CD4-positive, alpha-beta T cell (primary cell): ENCODE measurements at regions not wholly inside any gene's neighbourhood (a gene's known extent, or its start where the extent isn't known, plus 50 kb on each side); places are given as distances from the start of the nearest gene placed in this dataset.

ENCODE experiments used
- ATAC-seq: fragments of 200-7000 bp; cut with Tn5 transposase; one replicate; pipeline ENCODE4 v1.10.0; 2022; ENCODE audit warnings: mild to moderate bottlenecking; ENCODE audit not compliant: poor library complexity
- CTCF ChIA-PET: fragments of 350-600 bp; sonication (Branson Sonifier 250); formaldehyde crosslinking; loops from one replicate; lab custom pipeline; 2021; ENCODE audit warnings: antibody characterized with exemption, inconsistent platforms; lab: Charles Lee
- POLR2A ChIA-PET: fragments of 350-600 bp; sonication (Branson Sonifier 250); formaldehyde crosslinking; loops from one replicate; lab custom pipeline; 2021; ENCODE audit warnings: antibody characterized with exemption, inconsistent platforms; lab: Charles Lee
- DNase-seq, 14 experiments: peaks; one replicate each; pipeline ENCODE4 v3.0.0-alpha.2; 2013 to 2020; ENCODE audit warnings: mixed read lengths in 2 of 14
- H3K27ac ChIP-seq, 2 donors: one replicate each; pipeline versions ENCODE4 v1.5.1 to v1.7.0; 2013; ENCODE audit warnings: low read length in 2 of 2, low read depth in 1 of 2, mild to moderate bottlenecking in 1 of 2
- H3K27me3 ChIP-seq, 2 experiments: 1 replicate in 1 of 2; 2 replicates in 1 of 2; pipeline versions ENCODE4 v1.6.1 to v1.7.0; 2013; ENCODE audit warnings: low read length in 2 of 2, control low read depth in 1 of 2, mild to moderate bottlenecking in 1 of 2, moderate library complexity in 1 of 2; ENCODE audit not compliant: insufficient read depth in 2 of 2, control insufficient read depth in 1 of 2
- H3K36me3 ChIP-seq: one replicate; pipeline ENCODE4 v1.6.1; 2013; ENCODE audit warnings: low read length, control low read depth; ENCODE audit not compliant: insufficient read depth
- H3K4me1 ChIP-seq: one replicate; pipeline ENCODE4 v1.6.1; 2013; ENCODE audit warnings: low read length, control low read depth; ENCODE audit not compliant: insufficient read depth
- H3K4me3 ChIP-seq: one replicate; pipeline ENCODE4 v1.5.1; 2013; ENCODE audit warnings: mild to moderate bottlenecking, low read length, moderate library complexity
- H3K9me3 ChIP-seq, 2 experiments: 1 replicate in 1 of 2; 2 replicates in 1 of 2; pipeline versions ENCODE4 v1.6.1 to v1.7.0; 2013; ENCODE audit warnings: low read length in 2 of 2, mild to moderate bottlenecking in 2 of 2, control low read depth in 1 of 2, moderate library complexity in 1 of 2; ENCODE audit not compliant: control insufficient read depth in 1 of 2, insufficient read depth in 1 of 2
- H3K27ac Mint-ChIP-seq: one replicate; pipeline ENCODE4 v1.8.0; 2020; ENCODE audit warnings: mixed read lengths
- H3K27me3 Mint-ChIP-seq: one replicate; pipeline ENCODE4 v1.8.0; 2021; ENCODE audit warnings: mixed read lengths
- H3K36me3 Mint-ChIP-seq: one replicate; pipeline ENCODE4 v1.8.0; 2021; ENCODE audit warnings: low read depth, mixed read lengths
- H3K4me1 Mint-ChIP-seq: one replicate; pipeline ENCODE4 v1.8.0; 2021; ENCODE audit warnings: low read depth, mixed read lengths
- H3K4me3 Mint-ChIP-seq: one replicate; pipeline ENCODE4 v1.8.0; 2020; ENCODE audit warnings: mild to moderate bottlenecking, mixed read lengths
- H3K9me3 Mint-ChIP-seq: one replicate; pipeline ENCODE4 v1.8.0; 2020; ENCODE audit warnings: mixed read lengths
- intact Hi-C, 2 experiments: fragments of 100-400 bp; cut with DNase I in 1 of 2; cut with micrococcal nuclease in 1 of 2; formaldehyde crosslinking; loops; one replicate each; pipeline versions ENCODE4 v1.15.1 to v1.9.0; 2023 to 2025; cut with DNase I, micrococcal nuclease
- TF ChIP-seq, protein P1 (sequence below): fragments of 200-600 bp; IDR thresholded peaks from one replicate; pipeline ENCODE4 v1.8.0; 2022; ENCODE audit warnings: antibody characterized with exemption, mild to moderate bottlenecking

DNA sequence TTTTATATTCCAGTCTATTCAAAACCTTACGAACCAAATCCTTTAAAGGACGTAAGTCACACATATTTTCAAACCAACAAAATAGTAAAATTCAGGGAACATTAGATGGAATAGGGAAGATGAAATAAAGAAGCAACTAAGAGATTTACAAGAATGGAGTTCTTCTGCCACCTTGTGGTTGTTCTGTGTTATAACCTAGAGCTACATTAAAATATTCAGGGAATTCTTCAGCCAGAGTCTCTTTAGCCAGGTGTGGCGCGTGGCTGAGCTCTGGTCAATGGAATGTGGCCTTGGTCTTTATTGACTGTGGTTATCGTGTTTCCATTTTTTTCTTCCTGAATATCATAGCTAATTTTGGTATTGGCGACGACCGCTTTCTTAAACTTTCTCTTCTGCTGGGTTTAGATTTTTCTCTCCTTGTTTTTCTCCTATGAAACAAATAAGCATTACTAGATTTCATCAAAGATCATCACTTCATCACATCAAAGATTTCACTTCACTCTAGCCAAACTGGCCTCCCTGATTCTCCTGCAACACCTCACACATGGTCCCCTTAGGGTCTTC lies 221.3 kb downstream of the MRPL39 start:
- H3K9me3 Mint-ChIP-seq, result no peaks in the 10 kb centered on the region
- Histone ChIP-seq H3K4me1 (no peaks in the 10 kb centered on the region), H3K27me3 (no peaks in the 10 kb centered on the region), H3K4me3 (no peak overlapping the region), H3K36me3 (no peaks in the 10 kb centered on the region), H3K27ac (no peak overlapping the region), H3K9me3 (no peaks in the 10 kb centered on the region)
- H3K4me3 Mint-ChIP-seq, result no peak overlapping the region
- no peaks in the 10 kb centered on the region for H3K36me3 Mint-ChIP-seq
- intact Hi-C loops, result loop anchor here (2.0 to 5.0 kb wide), 2 partner anchors 1531 to 1534 kb away; no protein-coding TSS in a partner anchor
- no peak for ATAC-seq
- H3K27me3 Mint-ChIP-seq, result peaks cover 5% of the 10 kb centered on the region
- DNase-seq, result peak in 4 of 14 experiments; percentile 4 to 65 (median 52)
- ChIA-PET POLR2A (interaction anchor here (0.6 kb wide), 1 partner anchor 10 kb away, joined by 3 read pairs; no protein-coding TSS in a partner anchor), CTCF (interaction anchor here (0.9 to 1.1 kb wide), 3 partner anchors 9 to 20 kb away, joined by 3 to 4 read pairs (median 3); no protein-coding TSS in a partner anchor)
- peaks cover 11% of the 10 kb centered on the region for H3K4me1 Mint-ChIP-seq
- H3K27ac Mint-ChIP-seq, result no peak overlapping the region
- TF ChIP-seq, protein P1, sequence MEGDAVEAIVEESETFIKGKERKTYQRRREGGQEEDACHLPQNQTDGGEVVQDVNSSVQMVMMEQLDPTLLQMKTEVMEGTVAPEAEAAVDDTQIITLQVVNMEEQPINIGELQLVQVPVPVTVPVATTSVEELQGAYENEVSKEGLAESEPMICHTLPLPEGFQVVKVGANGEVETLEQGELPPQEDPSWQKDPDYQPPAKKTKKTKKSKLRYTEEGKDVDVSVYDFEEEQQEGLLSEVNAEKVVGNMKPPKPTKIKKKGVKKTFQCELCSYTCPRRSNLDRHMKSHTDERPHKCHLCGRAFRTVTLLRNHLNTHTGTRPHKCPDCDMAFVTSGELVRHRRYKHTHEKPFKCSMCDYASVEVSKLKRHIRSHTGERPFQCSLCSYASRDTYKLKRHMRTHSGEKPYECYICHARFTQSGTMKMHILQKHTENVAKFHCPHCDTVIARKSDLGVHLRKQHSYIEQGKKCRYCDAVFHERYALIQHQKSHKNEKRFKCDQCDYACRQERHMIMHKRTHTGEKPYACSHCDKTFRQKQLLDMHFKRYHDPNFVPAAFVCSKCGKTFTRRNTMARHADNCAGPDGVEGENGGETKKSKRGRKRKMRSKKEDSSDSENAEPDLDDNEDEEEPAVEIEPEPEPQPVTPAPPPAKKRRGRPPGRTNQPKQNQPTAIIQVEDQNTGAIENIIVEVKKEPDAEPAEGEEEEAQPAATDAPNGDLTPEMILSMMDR, result peak; percentile 96

DNA sequence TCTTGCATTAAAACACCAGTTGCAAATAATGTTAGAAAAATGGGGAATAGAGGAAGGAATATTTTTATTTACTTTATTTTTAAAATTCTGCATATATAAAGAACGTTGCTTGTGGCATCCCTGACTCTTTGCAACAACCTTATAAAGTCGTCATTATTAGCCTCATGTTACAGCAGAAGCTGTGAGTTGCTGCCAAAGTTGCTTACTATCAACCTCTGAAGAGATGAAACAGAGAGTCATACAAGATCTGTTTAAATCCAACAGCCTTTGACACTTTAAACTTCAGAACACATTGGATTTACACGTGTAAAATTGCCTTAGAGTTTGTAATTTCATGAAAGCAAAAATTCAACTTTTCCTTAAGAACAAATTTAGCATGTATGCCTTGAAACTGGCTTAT lies 221.9 kb downstream of the MRPL39 start:
- no peak for ATAC-seq
- Mint-ChIP-seq H3K27me3 (peaks cover 5% of the 10 kb centered on the region), H3K4me3 (no peak overlapping the region), H3K9me3 (no peaks in the 10 kb centered on the region), H3K4me1 (peaks cover 11% of the 10 kb centered on the region), H3K36me3 (no peaks in the 10 kb centered on the region), H3K27ac (no peak overlapping the region)
- H3K27ac ChIP-seq, result no peak overlapping the region
- H3K9me3 ChIP-seq, result no peaks in the 10 kb centered on the region
- intact Hi-C loops, result loop anchor here in 1 of 2 experiments (5.0 kb wide), 1 partner anchor 1533 kb away; no protein-coding TSS in a partner anchor
- ChIA-PET POLR2A (no interaction called here), CTCF (no interaction called here)
- TF ChIP-seq, protein P1, result no peak
- DNase-seq, result no peak
- no peaks in the 10 kb centered on the region for H3K4me1 ChIP-seq
- no peaks in the 10 kb centered on the region for H3K36me3 ChIP-seq
- no peaks in the 10 kb centered on the region for H3K27me3 ChIP-seq
- H3K4me3 ChIP-seq, result no peak overlapping the region

DNA sequence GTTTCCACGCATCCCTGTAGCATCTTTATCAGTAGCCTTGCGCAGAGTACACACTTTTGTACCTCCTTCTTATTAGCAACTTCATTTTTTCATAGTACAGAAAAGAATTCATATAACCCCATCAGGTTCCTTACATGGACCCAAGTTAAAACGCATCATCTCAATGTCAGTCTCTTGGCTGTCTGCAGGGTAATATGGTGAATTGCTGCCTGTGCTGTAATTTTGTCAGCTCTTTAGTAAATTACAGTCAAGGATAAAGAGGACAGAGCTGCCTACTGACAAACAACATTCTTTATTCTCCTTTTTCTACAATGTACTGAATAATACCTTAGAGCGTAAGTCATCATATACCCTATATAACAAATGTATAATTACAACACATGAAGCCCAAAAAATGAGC lies 222.5 kb downstream of the MRPL39 start:
- DNase-seq, result no peak
- CTCF ChIA-PET, result no interaction called here
- no peak for ATAC-seq
- H3K4me1 ChIP-seq, result no peaks in the 10 kb centered on the region
- Mint-ChIP-seq H3K4me1 (peaks cover 11% of the 10 kb centered on the region), H3K27me3 (peaks cover 5% of the 10 kb centered on the region), H3K36me3 (no peaks in the 10 kb centered on the region), H3K27ac (no peak overlapping the region), H3K9me3 (no peaks in the 10 kb centered on the region), H3K4me3 (no peak overlapping the region)
- intact Hi-C loops, result loop anchor here in 1 of 2 experiments (5.0 kb wide), 1 partner anchor 1532 kb away; no protein-coding TSS in a partner anchor
- H3K9me3 ChIP-seq, result no peaks in the 10 kb centered on the region
- H3K4me3 ChIP-seq, result no peak overlapping the region
- POLR2A ChIA-PET, result no interaction called here
- no peaks in the 10 kb centered on the region for H3K27me3 ChIP-seq
- TF ChIP-seq, protein P1, result no peak
- H3K27ac ChIP-seq, result no peak overlapping the region
- H3K36me3 ChIP-seq, result no peaks in the 10 kb centered on the region
